Retinal pigment epithelial cell (primary cell): ENCODE measurements at regions not wholly inside any gene's neighbourhood (a gene's known extent, or its start where the extent isn't known, plus 50 kb on each side); places are given as distances from the start of the nearest gene placed in this dataset.
"Not testable (repeated sequence)": the region's sequence is repeated elsewhere in the genome, so short reads cannot be mapped to it uniquely, and the experiment has no call there.

Experiments used
- DNase-seq: peaks from one replicate; pipeline ENCODE4 v3.0.0-alpha.2; 2010; ENCODE audit warnings: low read depth
- H3K4me3 ChIP-seq: 2 replicates; pipeline ENCODE4 v1.5.1; 2011; ENCODE audit warnings: mild to moderate bottlenecking, low read length, control low read depth, moderate library complexity
- TF ChIP-seq, protein P1 (sequence below): conservative IDR thresholded peaks from 2 replicates; pipeline ENCODE4 v1.5.1; 2011; ENCODE audit warnings: low read depth, low read length, control low read depth, inconsistent platforms

DNA sequence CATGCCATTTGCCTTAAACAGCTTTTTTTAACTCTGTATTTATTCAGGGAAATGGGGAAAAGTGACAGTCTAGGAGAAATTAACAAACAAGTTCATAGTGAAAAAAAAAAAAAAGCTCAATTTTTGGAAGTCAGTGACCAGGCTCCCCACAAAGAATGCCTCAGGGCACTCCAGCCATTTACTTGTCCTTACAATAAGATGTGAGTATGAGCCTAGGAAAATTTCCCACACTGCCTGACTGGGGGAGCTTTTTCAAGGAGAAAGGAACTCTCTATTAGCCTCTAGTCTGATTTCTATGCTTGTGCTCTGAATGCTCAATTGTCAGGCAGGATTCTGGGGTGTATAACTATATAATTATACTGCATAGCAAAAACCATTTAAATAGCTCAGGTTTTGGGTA is 74.9 kb upstream of the NRBF2 start:
- H3K4me3 ChIP-seq = no peak overlapping the region
- no peak for DNase-seq
- TF ChIP-seq, protein P1, sequence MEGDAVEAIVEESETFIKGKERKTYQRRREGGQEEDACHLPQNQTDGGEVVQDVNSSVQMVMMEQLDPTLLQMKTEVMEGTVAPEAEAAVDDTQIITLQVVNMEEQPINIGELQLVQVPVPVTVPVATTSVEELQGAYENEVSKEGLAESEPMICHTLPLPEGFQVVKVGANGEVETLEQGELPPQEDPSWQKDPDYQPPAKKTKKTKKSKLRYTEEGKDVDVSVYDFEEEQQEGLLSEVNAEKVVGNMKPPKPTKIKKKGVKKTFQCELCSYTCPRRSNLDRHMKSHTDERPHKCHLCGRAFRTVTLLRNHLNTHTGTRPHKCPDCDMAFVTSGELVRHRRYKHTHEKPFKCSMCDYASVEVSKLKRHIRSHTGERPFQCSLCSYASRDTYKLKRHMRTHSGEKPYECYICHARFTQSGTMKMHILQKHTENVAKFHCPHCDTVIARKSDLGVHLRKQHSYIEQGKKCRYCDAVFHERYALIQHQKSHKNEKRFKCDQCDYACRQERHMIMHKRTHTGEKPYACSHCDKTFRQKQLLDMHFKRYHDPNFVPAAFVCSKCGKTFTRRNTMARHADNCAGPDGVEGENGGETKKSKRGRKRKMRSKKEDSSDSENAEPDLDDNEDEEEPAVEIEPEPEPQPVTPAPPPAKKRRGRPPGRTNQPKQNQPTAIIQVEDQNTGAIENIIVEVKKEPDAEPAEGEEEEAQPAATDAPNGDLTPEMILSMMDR = no peak

- DNase-seq = no peak
- TF ChIP-seq, protein P1 = no peak
- H3K4me3 ChIP-seq = no peak overlapping the region
These were observed 75.6 kb upstream of the NRBF2 start for GRCh38 chr10:63057509-63057908.

- DNase-seq = no peak
- TF ChIP-seq, protein P1 = no peak
- H3K4me3 ChIP-seq = no peak overlapping the region
These were observed 77.4 kb upstream of the NRBF2 start for GRCh38 chr10:63055705-63056104.

DNA sequence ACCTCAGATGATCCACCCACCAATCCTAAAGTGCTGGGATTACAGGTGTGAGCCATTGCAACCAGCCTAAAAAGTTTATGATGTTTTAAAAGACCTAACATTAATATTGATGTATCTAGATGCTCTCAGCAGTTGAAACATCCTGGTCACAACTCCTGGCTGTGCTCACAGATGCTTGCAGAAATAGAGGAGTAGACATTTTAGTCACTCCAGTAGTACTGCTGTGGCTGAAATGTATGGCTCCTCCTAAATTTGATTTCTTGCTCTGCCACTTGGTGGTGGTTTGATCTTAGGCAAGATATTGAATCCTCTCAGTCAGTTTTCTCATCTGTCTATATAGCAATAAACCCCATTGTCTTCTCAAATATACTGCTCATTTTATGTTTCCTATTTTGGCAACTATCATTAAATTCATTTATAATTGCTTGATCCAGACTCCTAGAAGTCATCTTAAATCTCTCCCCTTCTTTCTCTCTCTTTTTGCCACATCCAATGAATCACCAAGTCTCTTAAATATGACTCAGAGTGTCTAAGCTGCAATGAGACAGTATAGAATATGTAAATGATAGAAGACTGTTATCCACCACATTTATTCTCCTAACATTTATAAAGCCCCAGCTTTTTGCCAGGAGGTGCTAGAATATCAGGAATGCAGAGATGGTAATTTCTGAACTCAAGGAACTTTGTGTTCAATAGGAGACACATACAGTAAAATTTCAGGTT is 78.1 kb upstream of the NRBF2 start:
- TF ChIP-seq, protein P1 = no peak
- H3K4me3 ChIP-seq = no peak overlapping the region
- DNase-seq = no peak

DNA sequence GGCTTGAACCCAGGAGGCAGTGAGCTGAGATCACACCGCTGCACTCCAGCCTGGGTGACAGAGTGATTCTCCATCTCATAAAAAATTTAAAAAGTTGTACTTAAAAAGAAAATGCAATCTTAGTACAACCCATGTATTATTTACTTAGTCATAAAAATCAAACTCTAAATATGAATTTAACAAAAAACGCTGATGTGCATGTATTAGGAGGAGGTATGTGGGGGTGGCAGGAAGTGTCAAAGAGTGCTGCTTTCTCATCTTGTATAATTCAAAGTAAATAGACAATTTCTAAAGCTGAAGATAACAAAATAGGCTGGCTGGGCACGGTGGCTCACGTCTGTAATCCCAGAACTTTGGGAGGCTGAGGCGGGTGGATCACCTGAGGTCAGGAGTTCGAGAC is 81.0 kb upstream of the NRBF2 start:
- DNase-seq = no peak
- TF ChIP-seq, protein P1 = no peak
- H3K4me3 ChIP-seq = no peak overlapping the region

- TF ChIP-seq, protein P1 = no peak
- no peak for DNase-seq
- no peak overlapping the region for H3K4me3 ChIP-seq
These were observed 90.9 kb upstream of the NRBF2 start for GRCh38 chr10:63042256-63042655.

GRCh38 chr10:63033616-63034185 is 99.4 kb upstream of the NRBF2 start:
- not testable (repeated sequence) for H3K4me3 ChIP-seq, DNase-seq
